ENCODE measurements at regions not wholly inside any gene's neighbourhood (a gene's known extent, or its start where the extent isn't known, plus 50 kb on each side); places are given as distances from the start of the nearest gene placed in this dataset.

GRCh38 chr4:151574968-151575367 lies 166.0 kb downstream of the FHIP1A start:
- TF ChIP-seq, protein P1, sequence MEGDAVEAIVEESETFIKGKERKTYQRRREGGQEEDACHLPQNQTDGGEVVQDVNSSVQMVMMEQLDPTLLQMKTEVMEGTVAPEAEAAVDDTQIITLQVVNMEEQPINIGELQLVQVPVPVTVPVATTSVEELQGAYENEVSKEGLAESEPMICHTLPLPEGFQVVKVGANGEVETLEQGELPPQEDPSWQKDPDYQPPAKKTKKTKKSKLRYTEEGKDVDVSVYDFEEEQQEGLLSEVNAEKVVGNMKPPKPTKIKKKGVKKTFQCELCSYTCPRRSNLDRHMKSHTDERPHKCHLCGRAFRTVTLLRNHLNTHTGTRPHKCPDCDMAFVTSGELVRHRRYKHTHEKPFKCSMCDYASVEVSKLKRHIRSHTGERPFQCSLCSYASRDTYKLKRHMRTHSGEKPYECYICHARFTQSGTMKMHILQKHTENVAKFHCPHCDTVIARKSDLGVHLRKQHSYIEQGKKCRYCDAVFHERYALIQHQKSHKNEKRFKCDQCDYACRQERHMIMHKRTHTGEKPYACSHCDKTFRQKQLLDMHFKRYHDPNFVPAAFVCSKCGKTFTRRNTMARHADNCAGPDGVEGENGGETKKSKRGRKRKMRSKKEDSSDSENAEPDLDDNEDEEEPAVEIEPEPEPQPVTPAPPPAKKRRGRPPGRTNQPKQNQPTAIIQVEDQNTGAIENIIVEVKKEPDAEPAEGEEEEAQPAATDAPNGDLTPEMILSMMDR (IDR thresholded peaks at IDR 0.05; ENCODE audit: low read depth, low read length) = no peak
- TF ChIP-seq EZH2phosphoT487 (IDR thresholded peaks at IDR 0.05; ENCODE audit: low read depth) = no peak
